Caki2 (cell line): ENCODE measurements at regions not wholly inside any gene's neighbourhood (a gene's known extent, or its start where the extent isn't known, plus 50 kb on each side); places are given as distances from the start of the nearest gene placed in this dataset.
A peak's percentile ranks its signal among the peaks of the same experiment; 100 is the strongest.

Experiments
- DNase-seq: peaks from one replicate; pipeline ENCODE4 v3.0.0-alpha.2; 2015; ENCODE audit warnings: low read depth
- in situ Hi-C: cut with HindIII; loops from 2 replicates; pipeline ENCODE4 v1.10.0; 2016; ENCODE audit warnings: low sequenced_read_pairs, low pct_unique_long_range_greater_than_20kb, mixed read lengths

- DNase-seq: no peak
Observed at GRCh38 chr20:24106801-24107445, 118.3 kb upstream of the GGTLC1 start.

GRCh38 chr20:24106150-24106800 lies 117.7 kb upstream of the GGTLC1 start:
- in situ Hi-C loops: no loop called here
- no peak for DNase-seq

More at GRCh38 chr20:24106801-24107445, 118.3 kb upstream of the GGTLC1 start:
- in situ Hi-C loops: no loop called here

GRCh38 chr20:24102749-24103333 lies 114.3 kb upstream of the GGTLC1 start:
- in situ Hi-C loops: no loop called here
- peak; percentile 72 for DNase-seq

- DNase-seq: peak; percentile 14
- in situ Hi-C loops: no loop called here
Observed at GRCh38 chr20:24102290-24102689, 113.7 kb upstream of the GGTLC1 start.

GRCh38 chr20:24100370-24101011 lies 111.9 kb upstream of the GGTLC1 start:
- in situ Hi-C loops: no loop called here
- peak; percentile 81 for DNase-seq

GRCh38 chr20:24098886-24099285 lies 110.3 kb upstream of the GGTLC1 start:
- DNase-seq: peak; percentile 22
- in situ Hi-C loops: no loop called here

- in situ Hi-C loops: no loop called here
- no peak for DNase-seq
Observed at GRCh38 chr20:24097506-24098245, 109.1 kb upstream of the GGTLC1 start.

GRCh38 chr20:24096864-24097450 lies 108.4 kb upstream of the GGTLC1 start:
- in situ Hi-C loops: no loop called here
- DNase-seq: no peak

- in situ Hi-C loops: no loop called here
- no peak for DNase-seq
Observed at GRCh38 chr20:24096264-24096663, 107.7 kb upstream of the GGTLC1 start.

- DNase-seq: peak; percentile 88
- in situ Hi-C loops: no loop called here
Observed at GRCh38 chr20:24095756-24096155, 107.2 kb upstream of the GGTLC1 start.

- DNase-seq: no peak
- in situ Hi-C loops: no loop called here
Observed at GRCh38 chr20:24095303-24095702, 106.7 kb upstream of the GGTLC1 start.

GRCh38 chr20:24089576-24089975 lies 101.0 kb upstream of the GGTLC1 start:
- no peak for DNase-seq
- in situ Hi-C loops: no loop called here

GRCh38 chr20:24086121-24086520 lies 97.5 kb upstream of the GGTLC1 start:
- DNase-seq: no peak
- in situ Hi-C loops: no loop called here

- in situ Hi-C loops: no loop called here
- DNase-seq: no peak
Observed at GRCh38 chr20:24084281-24084680, 95.7 kb upstream of the GGTLC1 start.

GRCh38 chr20:24081077-24081476 lies 92.5 kb upstream of the GGTLC1 start:
- no peak for DNase-seq
- in situ Hi-C loops: no loop called here

GRCh38 chr20:24079661-24080412 lies 91.3 kb upstream of the GGTLC1 start:
- DNase-seq: no peak
- in situ Hi-C loops: no loop called here

- no peak for DNase-seq
- in situ Hi-C loops: no loop called here
Observed at GRCh38 chr20:24077145-24077544, 88.6 kb upstream of the GGTLC1 start.

- in situ Hi-C loops: no loop called here
- peak; percentile 8 for DNase-seq
Observed at GRCh38 chr20:24070679-24071078, 82.1 kb upstream of the GGTLC1 start.
